ENCODE measurements at regions not wholly inside any gene's neighbourhood (a gene's known extent, or its start where the extent isn't known, plus 50 kb on each side); places are given as distances from the start of the nearest gene placed in this dataset.

DNA sequence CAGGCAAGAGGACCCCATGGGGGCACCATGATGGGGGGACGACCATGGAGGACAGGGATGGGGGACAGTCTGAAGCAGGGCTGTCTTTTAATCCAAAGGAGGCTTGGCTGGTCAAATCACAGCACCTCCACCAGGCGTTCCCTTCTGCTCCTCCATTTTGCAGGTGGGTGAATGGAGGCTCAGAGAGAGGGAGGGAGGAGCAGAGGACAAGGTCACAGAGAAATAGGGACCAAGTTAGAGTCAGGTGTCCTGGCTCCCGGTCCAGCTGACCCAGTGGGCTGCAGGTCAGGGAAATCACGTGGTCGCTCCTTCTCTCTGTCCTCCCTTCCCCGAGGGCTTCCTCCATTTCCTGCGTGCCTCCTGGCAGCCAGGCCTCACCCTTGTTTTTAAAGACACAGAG lies 156.4 kb upstream of the SMIM23 start:
- no peak for ATAC-seq
- no peak overlapping the region for H3K4me3 ChIP-seq
- WGBS (ENCODE audit: insufficient coverage, low coverage, low lambda C conversion rate, missing lambda C conversion rate) = 14% methylated on average over 7 of the region's 7 CpGs
- intact Hi-C loops (cut with DNase I) = no loop called here
- H3K27ac ChIP-seq = no peak overlapping the region
- H3K27me3 ChIP-seq = no peaks in the 10 kb centered on the region
- peaks cover 0 to 5% (median 0%) of the 10 kb centered on the region in 4 donors for H3K4me1 ChIP-seq
- TF ChIP-seq, protein P1, sequence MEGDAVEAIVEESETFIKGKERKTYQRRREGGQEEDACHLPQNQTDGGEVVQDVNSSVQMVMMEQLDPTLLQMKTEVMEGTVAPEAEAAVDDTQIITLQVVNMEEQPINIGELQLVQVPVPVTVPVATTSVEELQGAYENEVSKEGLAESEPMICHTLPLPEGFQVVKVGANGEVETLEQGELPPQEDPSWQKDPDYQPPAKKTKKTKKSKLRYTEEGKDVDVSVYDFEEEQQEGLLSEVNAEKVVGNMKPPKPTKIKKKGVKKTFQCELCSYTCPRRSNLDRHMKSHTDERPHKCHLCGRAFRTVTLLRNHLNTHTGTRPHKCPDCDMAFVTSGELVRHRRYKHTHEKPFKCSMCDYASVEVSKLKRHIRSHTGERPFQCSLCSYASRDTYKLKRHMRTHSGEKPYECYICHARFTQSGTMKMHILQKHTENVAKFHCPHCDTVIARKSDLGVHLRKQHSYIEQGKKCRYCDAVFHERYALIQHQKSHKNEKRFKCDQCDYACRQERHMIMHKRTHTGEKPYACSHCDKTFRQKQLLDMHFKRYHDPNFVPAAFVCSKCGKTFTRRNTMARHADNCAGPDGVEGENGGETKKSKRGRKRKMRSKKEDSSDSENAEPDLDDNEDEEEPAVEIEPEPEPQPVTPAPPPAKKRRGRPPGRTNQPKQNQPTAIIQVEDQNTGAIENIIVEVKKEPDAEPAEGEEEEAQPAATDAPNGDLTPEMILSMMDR (IDR thresholded peaks at IDR 0.05) = no peak
- TF ChIP-seq POLR2A (IDR thresholded peaks at IDR 0.05) = no peak
- DNase-seq = peak in 1 of 3 donors; percentile 37
- no peaks in the 10 kb centered on the region for H3K36me3 ChIP-seq
- H3K9me3 ChIP-seq = no peaks in the 10 kb centered on the region

- Histone ChIP-seq H3K36me3 (no peaks in the 10 kb centered on the region), H3K27me3 (no peaks in the 10 kb centered on the region), H3K4me1 (peaks cover 0 to 5% (median 0%) of the 10 kb centered on the region in 4 donors), H3K9me3 (no peaks in the 10 kb centered on the region), H3K27ac (no peak overlapping the region), H3K4me3 (no peak overlapping the region)
- peak; percentile 69 to 89 (median 74) for ATAC-seq
- intact Hi-C loops (cut with DNase I) = no loop called here
- TF ChIP-seq, protein P1 (IDR thresholded peaks at IDR 0.05) = peak; percentile 18 to 47 (median 40)
- TF ChIP-seq POLR2A (IDR thresholded peaks at IDR 0.05) = no peak
- 8% methylated on average over 16 of the region's 28 CpGs for WGBS (ENCODE audit: insufficient coverage, low coverage, low lambda C conversion rate, missing lambda C conversion rate)
- DNase-seq = peak in 2 of 3 donors; percentile 16 to 62
Measured at GRCh38 chr5:171629628-171630349, 155.8 kb upstream of the SMIM23 start.

- intact Hi-C loops (cut with DNase I) = no loop called here
- WGBS (ENCODE audit: insufficient coverage, low coverage, low lambda C conversion rate, missing lambda C conversion rate) = 70% methylated on average over 5 of the region's 11 CpGs
- no peaks in the 10 kb centered on the region for H3K36me3 ChIP-seq
- ATAC-seq (no peak), DNase-seq (peak in 1 of 3 donors; percentile 42)
- no peak overlapping the region for H3K27ac ChIP-seq
- no peak for TF ChIP-seq POLR2A (IDR thresholded peaks at IDR 0.05)
- TF ChIP-seq, protein P1 (IDR thresholded peaks at IDR 0.05) = no peak
- no peaks in the 10 kb centered on the region for H3K9me3 ChIP-seq
- no peak overlapping the region for H3K4me3 ChIP-seq
- peaks cover 0 to 5% (median 0%) of the 10 kb centered on the region in 4 donors for H3K4me1 ChIP-seq
- no peaks in the 10 kb centered on the region for H3K27me3 ChIP-seq
Measured at GRCh38 chr5:171630350-171631065, 155.1 kb upstream of the SMIM23 start.

GRCh38 chr5:171632616-171633015 lies 153.0 kb upstream of the SMIM23 start:
- no peak overlapping the region for H3K4me3 ChIP-seq
- peak in 1 of 3 donors; percentile 18 for DNase-seq
- H3K36me3 ChIP-seq = no peaks in the 10 kb centered on the region
- no peak for ATAC-seq
- WGBS (ENCODE audit: insufficient coverage, low coverage, low lambda C conversion rate, missing lambda C conversion rate) = 63% methylated on average over 1 of the region's 3 CpGs
- no peaks in the 10 kb centered on the region for H3K27me3 ChIP-seq
- H3K9me3 ChIP-seq = no peaks in the 10 kb centered on the region
- intact Hi-C loops (cut with DNase I) = no loop called here
- peaks cover 0 to 5% (median 0%) of the 10 kb centered on the region in 4 donors for H3K4me1 ChIP-seq
- no peak overlapping the region for H3K27ac ChIP-seq
- TF ChIP-seq, protein P1 (IDR thresholded peaks at IDR 0.05) = no peak
- TF ChIP-seq POLR2A (IDR thresholded peaks at IDR 0.05) = no peak

All from right lobe of liver (tissue), 6 donors.